Right lobe of liver (tissue), 4 donors: ENCODE measurements at regions not wholly inside any gene's neighbourhood (a gene's known extent, or its start where the extent isn't known, plus 50 kb on each side); places are given as distances from the start of the nearest gene placed in this dataset.

Source experiments
- POLR2A ChIP-seq: fragments of 450-650 bp; IDR thresholded peaks from one replicate; pipeline ENCODE4 v1.6.1; 2017; ENCODE audit warnings: antibody characterized with exemption, mild to moderate bottlenecking
- TF ChIP-seq, protein P1 (sequence below), 4 donors: fragments of 200-600 bp in 3 of 4; fragments of 450-650 bp in 1 of 4; IDR thresholded peaks; one replicate each; pipeline versions ENCODE4 v1.5.1 to v1.8.0; 2016 to 2022; ENCODE audit warnings: antibody characterized with exemption in 4 of 4, mild to moderate bottlenecking in 2 of 4
- donor health status: DM: no; HTN: no; CAD: no.
- donor health status: DM: no; HTN: no; CAD: no.
- donor health status: DM: no; HTN: yes; CAD: no.

DNA sequence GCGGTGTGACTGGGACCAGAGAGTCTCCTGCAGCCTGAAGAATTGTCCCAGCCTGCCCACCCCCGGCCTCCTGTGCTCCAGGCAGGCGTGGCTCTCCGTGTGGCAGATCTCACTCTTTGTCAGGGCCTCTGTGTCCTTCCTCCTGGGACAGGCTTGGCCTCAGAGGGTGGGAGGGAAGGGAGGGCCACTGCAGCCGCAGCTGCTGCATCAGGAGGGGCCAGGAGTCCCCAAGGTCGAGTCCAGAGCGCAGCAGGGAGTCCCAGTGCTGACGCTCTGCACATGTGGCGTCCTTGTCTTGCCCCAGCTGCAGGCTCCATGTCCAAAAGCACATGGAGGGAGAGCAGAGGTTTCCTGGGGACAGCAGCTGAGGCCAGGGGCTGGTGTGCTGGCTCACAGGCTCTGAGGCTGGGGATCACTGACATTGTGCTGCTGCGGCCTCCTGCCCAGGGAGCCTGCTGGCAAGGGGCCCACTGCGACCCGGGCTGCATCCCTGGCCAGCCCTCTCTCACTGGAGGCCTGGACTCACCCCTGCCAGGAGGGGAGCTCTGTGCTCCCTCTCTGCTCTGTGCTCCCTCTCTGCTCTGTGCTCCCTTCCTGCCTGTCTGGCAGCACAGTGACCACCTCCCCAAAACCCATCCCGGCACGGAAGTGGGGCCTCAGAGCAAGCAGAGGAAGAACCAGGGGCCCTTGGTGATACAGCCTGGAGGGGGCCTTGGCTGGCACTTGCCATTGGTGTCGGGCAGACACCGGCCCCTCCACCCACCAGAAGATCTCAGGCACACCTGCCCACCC, 114.6 kb upstream of the RET start:
- TF ChIP-seq, protein P1, sequence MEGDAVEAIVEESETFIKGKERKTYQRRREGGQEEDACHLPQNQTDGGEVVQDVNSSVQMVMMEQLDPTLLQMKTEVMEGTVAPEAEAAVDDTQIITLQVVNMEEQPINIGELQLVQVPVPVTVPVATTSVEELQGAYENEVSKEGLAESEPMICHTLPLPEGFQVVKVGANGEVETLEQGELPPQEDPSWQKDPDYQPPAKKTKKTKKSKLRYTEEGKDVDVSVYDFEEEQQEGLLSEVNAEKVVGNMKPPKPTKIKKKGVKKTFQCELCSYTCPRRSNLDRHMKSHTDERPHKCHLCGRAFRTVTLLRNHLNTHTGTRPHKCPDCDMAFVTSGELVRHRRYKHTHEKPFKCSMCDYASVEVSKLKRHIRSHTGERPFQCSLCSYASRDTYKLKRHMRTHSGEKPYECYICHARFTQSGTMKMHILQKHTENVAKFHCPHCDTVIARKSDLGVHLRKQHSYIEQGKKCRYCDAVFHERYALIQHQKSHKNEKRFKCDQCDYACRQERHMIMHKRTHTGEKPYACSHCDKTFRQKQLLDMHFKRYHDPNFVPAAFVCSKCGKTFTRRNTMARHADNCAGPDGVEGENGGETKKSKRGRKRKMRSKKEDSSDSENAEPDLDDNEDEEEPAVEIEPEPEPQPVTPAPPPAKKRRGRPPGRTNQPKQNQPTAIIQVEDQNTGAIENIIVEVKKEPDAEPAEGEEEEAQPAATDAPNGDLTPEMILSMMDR (IDR thresholded peaks at IDR 0.05): no peak
- TF ChIP-seq POLR2A: no peak
